PC-3 (cell line): ENCODE measurements at regions not wholly inside any gene's neighbourhood (a gene's known extent, or its start where the extent isn't known, plus 50 kb on each side); places are given as distances from the start of the nearest gene placed in this dataset.

Experiments
- ATAC-seq: fragments of 200-7000 bp; cut with Tn5 transposase; 2 replicates; pipeline ENCODE4 v1.9.1; 2020; ENCODE audit warnings: mild to moderate bottlenecking, moderate library complexity
- BruUV-seq: library from RNA; stranded (reverse); fragments of 400-500 nt; replicated peaks from 2 replicates; lab custom pipeline; 2021; lab: Mats Ljungman, UMichigan
- CTCF ChIA-PET: fragments of 300-600 bp; sonication (Branson Sonifier 250); formaldehyde crosslinking; loops from one replicate; lab custom pipeline; 2022; ENCODE audit warnings: antibody characterized with exemption; lab: Charles Lee
- POLR2A ChIA-PET: fragments of 300-600 bp; sonication (Branson Sonifier 250); formaldehyde crosslinking; loops from one replicate; lab custom pipeline; 2022; ENCODE audit warnings: antibody characterized with exemption; ENCODE audit not compliant: unreplicated experiment; lab: Charles Lee
- DNase-seq: peaks from one replicate; pipeline ENCODE4 v3.0.0-alpha.2; 2015
- H2AFZ ChIP-seq: fragments of 300-600 bp; sonication (generic); 2 replicates; pipeline ENCODE4 v1.6.0; 2016; ENCODE audit warnings: antibody characterized with exemption, low read length
- H3F3A ChIP-seq: fragments of 300-600 bp; sonication (generic); one replicate; pipeline ENCODE4 v1.6.0; 2017; ENCODE audit warnings: antibody characterized with exemption, low read length, control low read depth, mild to moderate bottlenecking; ENCODE audit not compliant: unreplicated experiment
- H3K27ac ChIP-seq: fragments of 300-600 bp; sonication (generic); 2 replicates; pipeline ENCODE4 v1.5.1; 2016; ENCODE audit warnings: mild to moderate bottlenecking, low read length
- H3K27me3 ChIP-seq: fragments of 300-600 bp; sonication (generic); 2 replicates; pipeline ENCODE4 v1.6.1; 2016; ENCODE audit warnings: low read length, mixed read lengths
- H3K36me3 ChIP-seq: fragments of 300-600 bp; sonication (generic); 2 replicates; pipeline ENCODE4 v1.6.1; 2016; ENCODE audit warnings: low read depth, mixed run types, low read length, mixed read lengths
- H3K4me1 ChIP-seq: fragments of 300-600 bp; sonication (generic); 2 replicates; pipeline ENCODE4 v1.5.1; 2016; ENCODE audit warnings: low read length; ENCODE audit not compliant: insufficient read depth
- H3K4me2 ChIP-seq: fragments of 300-600 bp; sonication (generic); 2 replicates; pipeline ENCODE4 v1.6.0; 2016; ENCODE audit warnings: low read length
- H3K4me3 ChIP-seq: fragments of 300-600 bp; sonication (generic); 2 replicates; pipeline ENCODE4 v1.5.1; 2016; ENCODE audit warnings: mild to moderate bottlenecking, low read length, mixed read lengths
- H3K79me2 ChIP-seq: fragments of 300-600 bp; sonication (generic); 2 replicates; pipeline ENCODE4 v1.6.1; 2017; ENCODE audit warnings: low read length, mixed read lengths
- H3K9ac ChIP-seq: fragments of 300-600 bp; sonication (generic); 2 replicates; pipeline ENCODE4 v1.6.0; 2016; ENCODE audit warnings: mild to moderate bottlenecking, low read length
- H3K9me2 ChIP-seq: fragments of 300-600 bp; sonication (generic); replicated peaks from 2 replicates; pipeline ENCODE4 v1.6.1; 2016; ENCODE audit warnings: mixed run types, low read length, mixed read lengths
- H3K9me3 ChIP-seq: fragments of 300-600 bp; sonication (generic); 2 replicates; pipeline ENCODE4 v1.6.1; 2016; ENCODE audit warnings: low read length, mixed read lengths
- H4K20me1 ChIP-seq: fragments of 300-600 bp; sonication (generic); 2 replicates; pipeline ENCODE4 v1.6.1; 2016; ENCODE audit warnings: low read length, mixed read lengths
- CTCF ChIP-seq: fragments of 300-600 bp; sonication (generic); conservative IDR thresholded peaks from 2 replicates; pipeline ENCODE4 v1.5.1; 2017; ENCODE audit warnings: antibody characterized with exemption, low read depth, mild to moderate bottlenecking, low read length
- EZH2 ChIP-seq: fragments of 300-600 bp; sonication (generic); IDR thresholded peaks from one replicate; pipeline ENCODE4 v1.6.1; 2017; ENCODE audit warnings: antibody characterized with exemption, mild to moderate bottlenecking, low read length; ENCODE audit not compliant: unreplicated experiment
- EZH2phosphoT487 ChIP-seq: fragments of 300-600 bp; sonication (generic); IDR thresholded peaks from 2 replicates; pipeline ENCODE4 v1.6.1; 2018; ENCODE audit warnings: mild to moderate bottlenecking, antibody characterized with exemption, low read length, borderline replicate concordance
- intact Hi-C: fragments of 100-400 bp; cut with micrococcal nuclease; formaldehyde crosslinking; loops from 2 replicates; pipeline ENCODE4 v1.9.0; 2023

GRCh38 chr13:76635232-76636230 lies 250.7 kb downstream of the KCTD12 start:
- no peak for TF ChIP-seq EZH2
- H3K27ac ChIP-seq = no peak overlapping the region
- no peaks in the 10 kb centered on the region for H3K79me2 ChIP-seq
- H3K27me3 ChIP-seq = peaks cover 24% of the 10 kb centered on the region
- ChIA-PET CTCF (no interaction called here), POLR2A (no interaction called here)
- intact Hi-C loops = no loop called here
- BruUV-seq = no TSS peak
- H2AFZ ChIP-seq = no peak overlapping the region
- no peaks in the 10 kb centered on the region for H3K4me1 ChIP-seq
- no peak overlapping the region for H3K4me2 ChIP-seq
- H3K9ac ChIP-seq = no peak overlapping the region
- DNase-seq (no peak), ATAC-seq (no peak)
- H3K36me3 ChIP-seq = no peaks in the 10 kb centered on the region
- H3K4me3 ChIP-seq = no peak overlapping the region
- no peaks in the 10 kb centered on the region for H3K9me2 ChIP-seq
- H4K20me1 ChIP-seq = no peaks in the 10 kb centered on the region
- H3K9me3 ChIP-seq = no peaks in the 10 kb centered on the region
- H3F3A ChIP-seq = no peaks in the 10 kb centered on the region

DNA sequence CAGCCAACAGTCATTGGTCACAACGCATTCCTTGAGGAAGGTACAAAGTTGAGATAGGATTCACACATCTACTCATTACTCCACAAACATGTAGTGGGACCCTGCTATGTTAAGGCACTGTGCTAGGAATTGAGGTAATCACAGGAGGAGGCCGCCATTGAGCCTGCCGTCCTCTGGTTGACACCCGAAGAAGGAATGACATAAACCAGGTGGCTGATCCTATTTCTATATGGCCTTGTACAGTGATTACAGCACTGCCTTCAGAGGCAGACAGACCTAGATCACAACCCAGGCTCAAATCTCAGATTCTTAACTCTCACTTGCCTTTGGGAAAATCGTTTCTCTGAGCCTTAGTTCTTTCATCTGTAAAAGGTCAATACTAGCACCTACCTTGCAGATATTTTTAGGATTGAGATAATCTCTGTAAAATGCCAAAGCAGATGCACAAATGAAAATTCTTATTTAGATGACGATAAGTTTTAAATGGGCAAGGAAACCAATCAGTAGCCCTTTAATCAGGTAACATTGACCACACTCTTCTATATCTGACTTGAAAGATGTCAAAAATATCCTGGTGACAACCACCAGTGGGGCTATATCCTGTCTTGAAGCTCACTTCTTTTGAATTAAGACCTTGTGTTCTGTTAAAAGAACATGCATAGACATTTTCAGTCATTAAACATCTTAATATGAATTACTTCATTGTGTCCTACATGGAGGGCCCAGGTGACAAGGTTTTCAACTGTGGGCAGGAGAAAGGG lies 251.6 kb downstream of the KCTD12 start:
- intact Hi-C loops = no loop called here
- no peaks in the 10 kb centered on the region for H3K9me2 ChIP-seq
- peaks cover 24% of the 10 kb centered on the region for H3K27me3 ChIP-seq
- no peaks in the 10 kb centered on the region for H4K20me1 ChIP-seq
- no peak overlapping the region for H3K4me2 ChIP-seq
- H3K9ac ChIP-seq = no peak overlapping the region
- DNase-seq = no peak
- H3K36me3 ChIP-seq = no peaks in the 10 kb centered on the region
- no peaks in the 10 kb centered on the region for H3K79me2 ChIP-seq
- no peak overlapping the region for H3K4me3 ChIP-seq
- ChIA-PET CTCF (no interaction called here), POLR2A (interaction anchor here (0.7 kb wide), 1 partner anchor 96 kb away, joined by 3 read pairs; no protein-coding TSS in a partner anchor)
- H2AFZ ChIP-seq = no peak overlapping the region
- H3K9me3 ChIP-seq = no peaks in the 10 kb centered on the region
- no TSS peak for BruUV-seq
- H3K4me1 ChIP-seq = no peaks in the 10 kb centered on the region
- no peak overlapping the region for H3K27ac ChIP-seq
- TF ChIP-seq CTCF = no peak
- TF ChIP-seq EZH2phosphoT487 = no peak
- TF ChIP-seq EZH2 = no peak
- ATAC-seq = no peak
- H3F3A ChIP-seq = no peaks in the 10 kb centered on the region

- ChIA-PET CTCF (no interaction called here), POLR2A (no interaction called here)
- Histone ChIP-seq H2AFZ (no peak overlapping the region), H3K9me2 (no peaks in the 10 kb centered on the region), H3K4me1 (no peaks in the 10 kb centered on the region), H3K4me2 (no peak overlapping the region), H3K27me3 (peaks cover 24% of the 10 kb centered on the region), H3K79me2 (no peaks in the 10 kb centered on the region), H3K9ac (no peak overlapping the region), H3K9me3 (no peaks in the 10 kb centered on the region), H3K36me3 (no peaks in the 10 kb centered on the region), H3K27ac (no peak overlapping the region), H3K4me3 (no peak overlapping the region), H3F3A (no peaks in the 10 kb centered on the region), H4K20me1 (no peaks in the 10 kb centered on the region)
- intact Hi-C loops = no loop called here
- no peak for ATAC-seq
- TF ChIP-seq EZH2 (no peak), EZH2phosphoT487 (no peak), CTCF (no peak)
- BruUV-seq = no TSS peak
- no peak for DNase-seq
These were observed 253.7 kb downstream of the KCTD12 start for GRCh38 chr13:76632401-76633044.
